ENCODE measurements at regions not wholly inside any gene's neighbourhood (a gene's known extent, or its start where the extent isn't known, plus 50 kb on each side); places are given as distances from the start of the nearest gene placed in this dataset.
"Not testable (repeated sequence)": the region's sequence is repeated elsewhere in the genome, so short reads cannot be mapped to it uniquely, and the experiment has no call there.

DNA sequence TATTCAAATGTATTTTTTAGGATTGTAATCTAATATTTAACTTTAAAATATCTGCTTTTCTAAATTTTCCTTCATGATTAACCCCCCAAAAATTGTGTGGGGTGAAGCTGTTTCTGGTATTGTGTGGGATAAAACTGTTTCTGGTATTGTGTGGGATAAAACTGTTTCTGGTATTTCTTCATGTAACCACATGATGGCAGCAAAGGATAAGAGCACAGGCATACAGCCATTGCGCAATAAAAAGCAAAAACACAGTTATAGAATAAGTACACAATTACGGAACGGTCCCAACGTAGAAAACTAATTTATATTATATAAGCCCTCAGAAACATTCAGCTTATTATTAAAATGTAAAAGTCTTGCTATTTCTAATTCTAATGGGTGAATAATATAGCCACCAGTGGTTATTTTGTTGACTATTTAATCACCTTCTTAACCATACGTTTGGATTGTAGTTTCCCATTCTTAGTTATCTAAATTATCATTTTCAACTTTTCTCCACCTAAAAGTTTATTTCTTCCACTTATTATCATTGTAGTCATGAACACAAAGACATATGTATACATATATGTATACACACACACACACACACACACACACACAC is 333.9 kb upstream of the FSTL5 start:
- no peaks in the 10 kb centered on the region for H3K9me3 ChIP-seq (ENCODE audit: insufficient read depth, low read length)
- H3K9ac ChIP-seq (ENCODE audit: insufficient read length, low read depth), result no peak overlapping the region
- no peaks in the 10 kb centered on the region for H3K36me3 ChIP-seq (ENCODE audit: insufficient read depth, insufficient read length, low read length)
- no peaks in the 10 kb centered on the region for H3K4me1 ChIP-seq (ENCODE audit: insufficient read depth, insufficient read length)
- no peak overlapping the region for H3K4me3 ChIP-seq (ENCODE audit: insufficient read length, low read depth)
- H3K27me3 ChIP-seq (ENCODE audit: insufficient read depth, insufficient read length), result no peaks in the 10 kb centered on the region
- DNase-seq (ENCODE audit: low read depth, low spot score), result no peak
- TF ChIP-seq SUZ12 (IDR thresholded peaks at IDR 0.05; ENCODE audit: extremely low read depth, insufficient read depth, insufficient read length) (no peak), YY1 (IDR thresholded peaks at IDR 0.05; ENCODE audit: insufficient read depth, insufficient read length) (no peak), ZNF274 (IDR thresholded peaks at IDR 0.05; ENCODE audit: low read depth, low read length) (no peak)

DNA sequence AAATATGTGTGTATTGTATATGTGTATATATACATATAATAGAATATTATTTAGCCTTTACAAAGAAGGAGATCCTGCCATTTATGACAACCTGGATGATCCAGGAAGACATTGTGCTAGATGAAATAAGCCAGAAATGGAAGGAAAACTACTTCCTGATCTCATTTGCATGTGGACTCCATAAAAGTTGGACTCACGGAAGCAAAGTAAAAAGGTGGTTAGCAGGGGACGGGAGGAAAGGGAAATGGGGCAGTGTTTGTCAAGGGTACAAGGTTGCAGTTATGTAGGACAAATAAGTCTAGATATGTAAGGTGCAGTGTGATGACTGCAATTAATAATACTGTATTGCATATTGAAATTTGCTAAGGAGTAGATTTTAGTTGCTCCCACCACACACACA is 331.1 kb upstream of the FSTL5 start:
- Histone ChIP-seq H3K9me3 (ENCODE audit: insufficient read depth, low read length) (peaks cover 4% of the 10 kb centered on the region; the same call in 1 of the 2 replicates), H3K4me3 (ENCODE audit: insufficient read length, low read depth) (no peak overlapping the region), H3K27me3 (ENCODE audit: insufficient read depth, insufficient read length) (no peaks in the 10 kb centered on the region), H3K9ac (ENCODE audit: insufficient read length, low read depth) (no peak overlapping the region), H3K36me3 (ENCODE audit: insufficient read depth, insufficient read length, low read length) (no peaks in the 10 kb centered on the region), H3K4me1 (ENCODE audit: insufficient read depth, insufficient read length) (no peaks in the 10 kb centered on the region)
- TF ChIP-seq SUZ12 (IDR thresholded peaks at IDR 0.05; ENCODE audit: extremely low read depth, insufficient read depth, insufficient read length) (no peak), YY1 (IDR thresholded peaks at IDR 0.05; ENCODE audit: insufficient read depth, insufficient read length) (no peak), ZNF274 (IDR thresholded peaks at IDR 0.05; ENCODE audit: low read depth, low read length) (no peak)
- no peak for DNase-seq (ENCODE audit: low read depth, low spot score)

DNA sequence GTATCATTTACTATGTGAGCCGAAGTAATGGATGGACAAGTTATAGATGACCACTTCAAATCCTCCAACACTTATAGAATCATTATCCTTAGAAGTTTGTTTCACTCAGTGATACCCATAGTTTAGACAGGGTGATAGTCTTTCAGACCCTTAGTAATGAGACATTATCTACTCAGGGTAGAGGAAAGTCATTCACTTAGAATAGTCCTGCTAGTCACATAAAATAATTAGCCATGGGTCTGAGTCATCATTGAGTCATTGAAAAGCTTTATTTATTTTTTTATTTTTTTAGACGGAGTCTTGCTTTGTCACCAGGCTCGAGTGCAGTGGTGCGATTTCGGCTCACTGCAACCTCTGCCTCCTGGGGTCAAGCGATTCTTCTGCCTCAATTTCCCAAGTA is 321.7 kb upstream of the FSTL5 start:
- H3K4me1 ChIP-seq (ENCODE audit: insufficient read depth, insufficient read length), result no peaks in the 10 kb centered on the region
- H3K36me3 ChIP-seq (ENCODE audit: insufficient read depth, insufficient read length, low read length), result no peaks in the 10 kb centered on the region
- TF ChIP-seq SUZ12 (IDR thresholded peaks at IDR 0.05; ENCODE audit: extremely low read depth, insufficient read depth, insufficient read length) (no peak), YY1 (IDR thresholded peaks at IDR 0.05; ENCODE audit: insufficient read depth, insufficient read length) (no peak), ZNF274 (IDR thresholded peaks at IDR 0.05; ENCODE audit: low read depth, low read length) (no peak)
- H3K27me3 ChIP-seq (ENCODE audit: insufficient read depth, insufficient read length), result no peaks in the 10 kb centered on the region
- DNase-seq (ENCODE audit: low read depth, low spot score), result no peak
- H3K4me3 ChIP-seq (ENCODE audit: insufficient read length, low read depth), result no peak overlapping the region
- H3K9ac ChIP-seq (ENCODE audit: insufficient read length, low read depth), result no peak overlapping the region
- peaks cover 5% of the 10 kb centered on the region; the same call in 1 of the 2 replicates for H3K9me3 ChIP-seq (ENCODE audit: insufficient read depth, low read length)

DNA sequence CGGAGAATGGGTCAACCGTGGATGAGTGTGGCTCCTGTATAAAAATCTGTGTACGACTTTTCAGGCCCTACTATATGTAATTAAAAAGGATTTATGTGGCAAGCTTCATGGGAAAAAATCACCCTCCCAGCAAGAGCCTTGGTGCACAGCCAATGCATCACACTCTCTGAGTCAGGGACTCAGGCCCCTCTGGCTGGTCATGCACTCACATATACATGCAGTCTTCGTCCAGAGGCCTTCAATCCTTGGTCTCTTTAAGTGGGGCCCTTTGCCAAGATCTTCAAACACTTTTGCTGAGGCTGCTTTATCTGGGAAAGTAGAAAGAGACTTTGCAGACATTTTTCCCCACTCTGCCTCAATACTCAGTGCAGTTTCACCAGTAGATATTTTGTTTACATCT is 311.4 kb upstream of the FSTL5 start:
- Histone ChIP-seq H3K36me3 (ENCODE audit: insufficient read depth, insufficient read length, low read length) (no peaks in the 10 kb centered on the region), H3K9me3 (ENCODE audit: insufficient read depth, low read length) (no peaks in the 10 kb centered on the region), H3K27me3 (ENCODE audit: insufficient read depth, insufficient read length) (no peaks in the 10 kb centered on the region), H3K4me1 (ENCODE audit: insufficient read depth, insufficient read length) (no peaks in the 10 kb centered on the region), H3K9ac (ENCODE audit: insufficient read length, low read depth) (no peak overlapping the region), H3K4me3 (ENCODE audit: insufficient read length, low read depth) (no peak overlapping the region)
- no peak for DNase-seq (ENCODE audit: low read depth, low spot score)
- TF ChIP-seq YY1 (IDR thresholded peaks at IDR 0.05; ENCODE audit: insufficient read depth, insufficient read length), result no peak
- no peak for TF ChIP-seq ZNF274 (IDR thresholded peaks at IDR 0.05; ENCODE audit: low read depth, low read length)
- TF ChIP-seq SUZ12 (IDR thresholded peaks at IDR 0.05; ENCODE audit: extremely low read depth, insufficient read depth, insufficient read length), result no peak

DNA sequence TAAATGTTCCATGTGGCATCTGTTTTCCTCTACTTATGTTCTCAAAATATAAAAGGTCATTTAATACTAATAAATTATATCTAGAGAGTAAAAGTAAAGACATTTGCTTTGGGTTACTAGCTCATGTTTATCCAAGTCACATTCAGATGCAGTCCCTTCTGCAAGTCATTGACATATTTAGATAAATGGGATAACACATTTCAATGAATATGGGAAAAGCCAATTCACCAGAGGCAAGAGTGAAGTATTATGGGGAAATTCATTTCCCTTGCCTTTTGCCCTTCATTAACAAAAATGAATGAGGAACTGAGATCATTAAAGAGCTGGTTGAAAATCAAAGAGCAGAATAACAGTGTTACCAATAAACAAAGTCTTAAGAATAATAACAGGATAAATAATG is 306.2 kb upstream of the FSTL5 start:
- H3K9ac ChIP-seq (ENCODE audit: insufficient read length, low read depth), result no peak overlapping the region
- no peaks in the 10 kb centered on the region for H3K36me3 ChIP-seq (ENCODE audit: insufficient read depth, insufficient read length, low read length)
- DNase-seq (ENCODE audit: low read depth, low spot score), result no peak
- no peaks in the 10 kb centered on the region for H3K27me3 ChIP-seq (ENCODE audit: insufficient read depth, insufficient read length)
- H3K9me3 ChIP-seq (ENCODE audit: insufficient read depth, low read length), result no peaks in the 10 kb centered on the region
- H3K4me3 ChIP-seq (ENCODE audit: insufficient read length, low read depth), result no peak overlapping the region
- TF ChIP-seq YY1 (IDR thresholded peaks at IDR 0.05; ENCODE audit: insufficient read depth, insufficient read length) (no peak), ZNF274 (IDR thresholded peaks at IDR 0.05; ENCODE audit: low read depth, low read length) (no peak), SUZ12 (IDR thresholded peaks at IDR 0.05; ENCODE audit: extremely low read depth, insufficient read depth, insufficient read length) (no peak)
- no peaks in the 10 kb centered on the region for H3K4me1 ChIP-seq (ENCODE audit: insufficient read depth, insufficient read length)

DNA sequence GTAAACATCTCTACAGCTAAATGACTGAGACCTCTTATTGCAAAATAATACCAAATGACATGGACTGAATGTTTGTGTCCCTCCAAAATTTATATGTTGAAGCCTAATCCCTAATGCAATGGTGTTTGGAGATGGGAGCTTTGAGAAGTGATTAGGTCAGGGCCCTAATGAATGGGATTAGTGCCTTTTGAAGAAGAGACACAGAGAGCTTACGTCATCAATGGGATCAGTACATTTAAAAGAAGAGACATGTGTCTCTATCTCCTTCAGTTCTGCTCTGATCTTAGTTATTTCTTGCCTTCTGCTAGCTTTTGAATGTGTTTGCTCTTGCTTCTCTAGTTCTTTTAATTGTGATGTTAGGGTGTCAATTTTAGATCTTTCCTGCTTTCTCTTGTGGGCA is 301.6 kb upstream of the FSTL5 start:
- DNase-seq (ENCODE audit: low read depth, low spot score); H3K27me3 ChIP-seq (ENCODE audit: insufficient read depth, insufficient read length); H3K36me3 ChIP-seq (ENCODE audit: insufficient read depth, insufficient read length, low read length): not testable (repeated sequence)

DNA sequence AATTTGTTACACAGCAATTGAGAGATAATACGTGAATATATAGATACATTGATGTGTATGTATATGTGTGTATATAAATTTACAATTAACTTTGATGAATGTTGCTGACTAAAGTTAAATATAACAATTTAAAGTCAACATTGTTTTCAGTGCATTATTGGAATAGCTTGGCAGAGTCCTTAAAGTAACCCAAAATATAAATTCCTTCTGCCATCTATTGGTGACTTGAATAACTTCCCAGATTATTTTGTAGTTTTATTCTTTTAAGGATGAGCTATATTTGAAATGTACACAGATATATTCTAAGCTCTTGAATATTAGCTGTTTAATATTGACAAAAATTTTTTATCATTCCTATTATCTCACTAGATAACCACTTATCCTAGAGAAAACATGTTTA is 298.2 kb upstream of the FSTL5 start:
- TF ChIP-seq ZNF274 (IDR thresholded peaks at IDR 0.05; ENCODE audit: low read depth, low read length) (no peak), SUZ12 (IDR thresholded peaks at IDR 0.05; ENCODE audit: extremely low read depth, insufficient read depth, insufficient read length) (no peak), YY1 (IDR thresholded peaks at IDR 0.05; ENCODE audit: insufficient read depth, insufficient read length) (no peak)
- H3K9me3 ChIP-seq (ENCODE audit: insufficient read depth, low read length), result no peaks in the 10 kb centered on the region
- H3K9ac ChIP-seq (ENCODE audit: insufficient read length, low read depth), result no peak overlapping the region
- no peaks in the 10 kb centered on the region for H3K36me3 ChIP-seq (ENCODE audit: insufficient read depth, insufficient read length, low read length)
- no peak overlapping the region for H3K4me3 ChIP-seq (ENCODE audit: insufficient read length, low read depth)
- DNase-seq (ENCODE audit: low read depth, low spot score), result no peak
- no peaks in the 10 kb centered on the region for H3K27me3 ChIP-seq (ENCODE audit: insufficient read depth, insufficient read length)
- no peaks in the 10 kb centered on the region for H3K4me1 ChIP-seq (ENCODE audit: insufficient read depth, insufficient read length)

More for the DNA sequence above, 301.6 kb upstream of the FSTL5 start:
- H3K9me3 ChIP-seq (ENCODE audit: insufficient read depth, low read length); H3K4me1 ChIP-seq (ENCODE audit: insufficient read depth, insufficient read length); H3K9ac ChIP-seq (ENCODE audit: insufficient read length, low read depth); H3K4me3 ChIP-seq (ENCODE audit: insufficient read length, low read depth): not testable (repeated sequence)

DNA sequence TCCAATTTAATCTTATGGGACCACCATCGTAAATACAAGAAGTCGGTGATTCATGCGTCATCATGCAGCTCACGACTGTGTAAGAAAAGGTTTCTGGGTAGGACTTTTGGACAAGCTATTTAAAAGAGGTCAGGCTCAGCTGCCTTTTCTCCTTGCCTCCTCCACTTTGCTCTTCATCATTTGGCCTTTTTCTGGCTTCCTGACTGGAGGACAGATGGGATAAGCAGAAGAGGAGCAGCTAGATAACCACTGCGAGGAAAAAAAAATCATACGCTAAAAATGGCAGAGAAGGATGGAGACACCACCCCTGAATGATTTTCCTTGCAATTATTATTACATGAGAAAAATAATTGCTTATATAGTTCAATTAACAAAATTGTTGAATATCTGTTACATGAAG is 294.3 kb upstream of the FSTL5 start:
- Histone ChIP-seq H3K36me3 (ENCODE audit: insufficient read depth, insufficient read length, low read length) (no peaks in the 10 kb centered on the region), H3K9me3 (ENCODE audit: insufficient read depth, low read length) (no peaks in the 10 kb centered on the region), H3K27me3 (ENCODE audit: insufficient read depth, insufficient read length) (no peaks in the 10 kb centered on the region), H3K4me3 (ENCODE audit: insufficient read length, low read depth) (no peak overlapping the region), H3K9ac (ENCODE audit: insufficient read length, low read depth) (no peak overlapping the region), H3K4me1 (ENCODE audit: insufficient read depth, insufficient read length) (no peaks in the 10 kb centered on the region)
- no peak for TF ChIP-seq SUZ12 (IDR thresholded peaks at IDR 0.05; ENCODE audit: extremely low read depth, insufficient read depth, insufficient read length)
- TF ChIP-seq ZNF274 (IDR thresholded peaks at IDR 0.05; ENCODE audit: low read depth, low read length), result no peak
- TF ChIP-seq YY1 (IDR thresholded peaks at IDR 0.05; ENCODE audit: insufficient read depth, insufficient read length), result no peak
- no peak for DNase-seq (ENCODE audit: low read depth, low spot score)

All from NT2/D1 (cell line).